Fibroblast of villous mesenchyme (primary cell): ENCODE measurements at regions not wholly inside any gene's neighbourhood (a gene's known extent, or its start where the extent isn't known, plus 50 kb on each side); places are given as distances from the start of the nearest gene placed in this dataset.

ENCODE experiments used
- DNase-seq: peaks from one replicate; pipeline ENCODE4 v3.0.0-alpha.2; 2010; ENCODE audit warnings: low read depth
- H3K4me3 ChIP-seq: 2 replicates; pipeline ENCODE4 v1.5.1; 2011; ENCODE audit warnings: low read depth, mild to moderate bottlenecking, low read length
- CTCF ChIP-seq: IDR thresholded peaks from 2 replicates; pipeline ENCODE4 v1.5.1; 2012; ENCODE audit warnings: low read depth, mild to moderate bottlenecking, low read length; ENCODE audit not compliant: insufficient read depth

DNA sequence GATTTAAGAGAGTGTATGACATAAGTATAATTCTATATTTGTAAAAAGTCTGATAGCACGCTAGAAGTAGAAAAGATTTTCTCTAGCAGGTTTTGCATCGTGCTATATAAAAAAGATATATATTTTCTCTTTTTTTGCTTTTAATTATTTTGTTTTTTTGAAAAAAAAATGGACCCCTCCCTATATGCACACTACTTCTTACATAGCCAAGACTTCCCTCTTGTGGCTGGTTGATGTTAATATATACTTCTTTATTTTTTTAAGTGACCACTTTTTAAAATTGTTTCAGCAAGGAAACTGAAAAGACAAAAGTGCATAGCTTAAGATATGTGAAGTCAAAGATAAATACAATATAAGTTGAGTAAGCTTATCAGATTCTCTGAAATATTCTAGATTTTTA, 1202.8 kb downstream of the DIAPH3 start:
- TF ChIP-seq CTCF = no peak
- H3K4me3 ChIP-seq = no peak overlapping the region
- no peak for DNase-seq

GRCh38 chr13:58963321-58963720, 1200.4 kb downstream of the DIAPH3 start:
- no peak overlapping the region for H3K4me3 ChIP-seq
- DNase-seq = no peak
- no peak for TF ChIP-seq CTCF

- H3K4me3 ChIP-seq = no peak overlapping the region
- TF ChIP-seq CTCF = no peak
- DNase-seq = no peak
Measured at GRCh38 chr13:58964048-58964447, 1199.7 kb downstream of the DIAPH3 start.

- no peak overlapping the region for H3K4me3 ChIP-seq
- no peak for DNase-seq
- TF ChIP-seq CTCF = no peak
Measured at GRCh38 chr13:58977085-58977484, 1186.6 kb downstream of the DIAPH3 start.

DNA sequence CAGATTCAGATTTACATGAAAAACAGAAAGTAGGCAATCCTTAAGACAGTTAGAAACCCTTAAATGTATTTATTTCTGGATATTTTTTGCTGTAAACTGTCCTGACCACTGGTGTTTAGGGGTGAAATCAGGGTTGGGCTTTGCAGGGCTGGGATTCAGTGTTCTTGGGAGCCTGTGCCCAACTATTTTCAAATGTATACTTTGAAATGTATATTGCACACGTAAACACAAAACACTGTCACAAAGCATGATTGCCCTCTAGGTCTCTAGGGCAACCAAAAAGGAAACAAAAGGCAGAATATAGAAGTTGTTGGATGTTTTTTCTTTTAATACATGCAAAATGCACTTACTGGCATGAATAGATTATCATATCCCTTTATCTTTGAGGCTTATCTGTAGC, 1185.4 kb downstream of the DIAPH3 start:
- DNase-seq = no peak
- H3K4me3 ChIP-seq = no peak overlapping the region
- TF ChIP-seq CTCF = no peak

- DNase-seq = no peak
- TF ChIP-seq CTCF = no peak
- no peak overlapping the region for H3K4me3 ChIP-seq
Measured at GRCh38 chr13:58979851-58980250, 1183.9 kb downstream of the DIAPH3 start.

- no peak overlapping the region for H3K4me3 ChIP-seq
- TF ChIP-seq CTCF = no peak
- DNase-seq = no peak
Measured at GRCh38 chr13:58985845-58986244, 1177.9 kb downstream of the DIAPH3 start.
